Esophagus muscularis mucosa (tissue), 4 donors: ENCODE measurements at regions not wholly inside any gene's neighbourhood (a gene's known extent, or its start where the extent isn't known, plus 50 kb on each side); places are given as distances from the start of the nearest gene placed in this dataset.

ENCODE experiments used
- DNase-seq: peaks from one replicate; pipeline ENCODE4 v3.0.0-alpha.2; 2017; ENCODE audit errors: extremely low spot score
- H3K27ac ChIP-seq, 4 donors: fragments of 200-600 bp; sonication (generic); replicated peaks in 1 of 4; 1 replicate in 3 of 4; 2 replicates in 1 of 4; pipeline ENCODE4 v1.5.1; 2016 to 2019; ENCODE audit warnings: mild to moderate bottlenecking in 1 of 4
- H3K27me3 ChIP-seq, 4 donors: fragments of 200-600 bp; sonication (generic); one replicate each; pipeline versions ENCODE4 v1.5.1 to v1.6.0; 2016 to 2019
- H3K36me3 ChIP-seq, 4 donors: fragments of 200-600 bp; sonication (generic); one replicate each; pipeline ENCODE4 v1.5.1; 2016 to 2019
- H3K4me1 ChIP-seq, 4 donors: fragments of 200-600 bp; sonication (generic); one replicate each; pipeline ENCODE4 v1.5.1; 2016 to 2019
- H3K4me3 ChIP-seq, 4 donors: fragments of 200-600 bp; sonication (generic); 1 replicate in 2 of 4; 2 replicates in 2 of 4; pipeline ENCODE4 v1.5.1; 2016 to 2019; ENCODE audit warnings: mild to moderate bottlenecking in 4 of 4, moderate library complexity in 1 of 4
- H3K9me3 ChIP-seq, 4 donors: fragments of 200-600 bp; sonication (generic); 1 replicate in 3 of 4; 2 replicates in 1 of 4; pipeline ENCODE4 v1.5.1; 2016 to 2019
- CTCF ChIP-seq, 3 experiments: fragments of 200-600 bp in 2 of 3; fragments of 450-650 bp in 1 of 3; sonication (generic) in 2 of 3; IDR thresholded peaks; one replicate each; pipeline ENCODE4 v1.5.1; 2017 to 2019; ENCODE audit warnings: antibody characterized with exemption in 3 of 3, mild to moderate bottlenecking in 2 of 3, moderate library complexity in 1 of 3
- EP300 ChIP-seq: sonication (generic); formaldehyde crosslinking; IDR thresholded peaks from one replicate; pipeline ENCODE4 v1.6.1; 2017; ENCODE audit warnings: antibody characterized with exemption
- POLR2A ChIP-seq: fragments of 450-650 bp; IDR thresholded peaks from one replicate; pipeline ENCODE4 v1.6.1; 2017; ENCODE audit warnings: antibody characterized with exemption, moderate library complexity, mild to moderate bottlenecking, low read depth
- POLR2AphosphoS5 ChIP-seq, 2 donors: sonication (generic); formaldehyde crosslinking; IDR thresholded peaks; one replicate each; pipeline ENCODE4 v1.6.1; 2017; ENCODE audit warnings: antibody characterized with exemption in 2 of 2
- WGBS: methylation state at CpG from one replicate; pipeline ENCODE4 v1.1.5; 2018; 5-methylcytosine and 5-hydroxymethylcytosine counted together
- intact Hi-C: fragments of 100-400 bp; cut with DNase I; formaldehyde crosslinking; loops from one replicate; pipeline ENCODE4 v1.15.1; 2023

- 94% methylated on average over 8 of the region's 9 CpGs for WGBS
- intact Hi-C loops, result no loop called here
- DNase-seq, result no peak
- Histone ChIP-seq H3K4me3 (no peak overlapping the region), H3K9me3 (peaks cover 0 to 15% (median 9%) of the 10 kb centered on the region in 4 donors), H3K4me1 (peaks cover 18 to 23% (median 21%) of the 10 kb centered on the region in 4 donors), H3K36me3 (no peaks in the 10 kb centered on the region), H3K27me3 (no peaks in the 10 kb centered on the region), H3K27ac (no peak overlapping the region)
- TF ChIP-seq POLR2AphosphoS5 (IDR thresholded peaks at IDR 0.05) (no peak), EP300 (no peak), POLR2A (no peak), CTCF (IDR thresholded peaks at IDR 0.05) (no peak)
These were observed 228.8 kb downstream of the TTLL2 start for GRCh38 chr6:167553736-167554119.

GRCh38 chr6:167554854-167555253 is 230.0 kb downstream of the TTLL2 start:
- H3K9me3 ChIP-seq, result peaks cover 0 to 15% (median 9%) of the 10 kb centered on the region in 4 donors
- H3K4me3 ChIP-seq, result no peak overlapping the region
- intact Hi-C loops, result no loop called here
- no peak for TF ChIP-seq EP300
- WGBS, result 88% methylated on average over 11 of the region's 11 CpGs
- H3K36me3 ChIP-seq, result no peaks in the 10 kb centered on the region
- DNase-seq, result no peak
- no peak overlapping the region for H3K27ac ChIP-seq
- H3K27me3 ChIP-seq, result no peaks in the 10 kb centered on the region
- peaks cover 18 to 23% (median 21%) of the 10 kb centered on the region in 4 donors for H3K4me1 ChIP-seq

GRCh38 chr6:167555836-167556235 is 230.9 kb downstream of the TTLL2 start:
- Histone ChIP-seq H3K4me1 (peaks cover 11 to 14% (median 12%) of the 10 kb centered on the region in 4 donors), H3K9me3 (peaks cover 0 to 15% (median 9%) of the 10 kb centered on the region in 4 donors), H3K36me3 (no peaks in the 10 kb centered on the region), H3K27ac (no peak overlapping the region), H3K4me3 (no peak overlapping the region), H3K27me3 (no peaks in the 10 kb centered on the region)
- intact Hi-C loops, result no loop called here
- TF ChIP-seq POLR2A (no peak), POLR2AphosphoS5 (IDR thresholded peaks at IDR 0.05) (no peak), CTCF (IDR thresholded peaks at IDR 0.05) (no peak), EP300 (no peak)
- DNase-seq, result no peak

GRCh38 chr6:167557675-167558074 is 232.8 kb downstream of the TTLL2 start:
- H3K4me3 ChIP-seq, result no peak overlapping the region
- DNase-seq, result no peak
- no peaks in the 10 kb centered on the region for H3K27me3 ChIP-seq
- H3K9me3 ChIP-seq, result peaks cover 0 to 15% (median 9%) of the 10 kb centered on the region in 4 donors
- intact Hi-C loops, result no loop called here
- TF ChIP-seq POLR2AphosphoS5 (IDR thresholded peaks at IDR 0.05) (no peak), EP300 (no peak), CTCF (IDR thresholded peaks at IDR 0.05) (no peak), POLR2A (no peak)
- H3K36me3 ChIP-seq, result no peaks in the 10 kb centered on the region
- no peak overlapping the region for H3K27ac ChIP-seq
- 81% methylated on average over 5 of the region's 5 CpGs for WGBS
- no peaks in the 10 kb centered on the region for H3K4me1 ChIP-seq

- DNase-seq, result peak; percentile 37
- H3K27ac ChIP-seq, result no peak overlapping the region
- intact Hi-C loops, result no loop called here
- no peaks in the 10 kb centered on the region for H3K4me1 ChIP-seq
- 86% methylated on average over 14 of the region's 14 CpGs for whole genome bisulfite sequencing
- peaks cover 0 to 15% (median 9%) of the 10 kb centered on the region in 4 donors for H3K9me3 ChIP-seq
- no peak overlapping the region for H3K4me3 ChIP-seq
- TF ChIP-seq EP300 (no peak), POLR2AphosphoS5 (IDR thresholded peaks at IDR 0.05) (no peak), CTCF (IDR thresholded peaks at IDR 0.05) (no peak), POLR2A (no peak)
- H3K36me3 ChIP-seq, result no peaks in the 10 kb centered on the region
- no peaks in the 10 kb centered on the region for H3K27me3 ChIP-seq
These were observed 233.6 kb downstream of the TTLL2 start for GRCh38 chr6:167558246-167559177.
